ENCODE measurements at regions not wholly inside any gene's neighbourhood (a gene's known extent, or its start where the extent isn't known, plus 50 kb on each side); places are given as distances from the start of the nearest gene placed in this dataset.

DNA sequence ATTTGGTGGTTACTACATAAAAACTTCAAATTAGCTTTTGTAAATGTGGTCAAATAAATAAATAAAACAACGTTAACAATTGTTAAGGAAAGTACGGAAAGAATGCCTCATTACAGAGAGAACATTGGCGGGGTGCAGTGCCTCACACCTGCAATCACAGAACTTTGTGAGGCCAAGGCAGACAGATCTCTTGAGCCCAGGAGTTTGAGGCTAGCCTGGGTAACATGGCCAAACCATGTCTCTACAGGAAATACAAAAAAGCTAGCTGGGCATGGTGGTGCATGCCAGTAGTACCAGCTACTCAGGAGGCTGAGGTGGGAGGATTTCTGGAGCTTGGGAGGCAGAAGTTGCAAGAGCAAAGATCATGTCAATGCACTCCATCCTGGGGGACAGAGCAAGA lies 59.4 kb upstream of the VPREB1 start:
- TF ChIP-seq, protein P1, sequence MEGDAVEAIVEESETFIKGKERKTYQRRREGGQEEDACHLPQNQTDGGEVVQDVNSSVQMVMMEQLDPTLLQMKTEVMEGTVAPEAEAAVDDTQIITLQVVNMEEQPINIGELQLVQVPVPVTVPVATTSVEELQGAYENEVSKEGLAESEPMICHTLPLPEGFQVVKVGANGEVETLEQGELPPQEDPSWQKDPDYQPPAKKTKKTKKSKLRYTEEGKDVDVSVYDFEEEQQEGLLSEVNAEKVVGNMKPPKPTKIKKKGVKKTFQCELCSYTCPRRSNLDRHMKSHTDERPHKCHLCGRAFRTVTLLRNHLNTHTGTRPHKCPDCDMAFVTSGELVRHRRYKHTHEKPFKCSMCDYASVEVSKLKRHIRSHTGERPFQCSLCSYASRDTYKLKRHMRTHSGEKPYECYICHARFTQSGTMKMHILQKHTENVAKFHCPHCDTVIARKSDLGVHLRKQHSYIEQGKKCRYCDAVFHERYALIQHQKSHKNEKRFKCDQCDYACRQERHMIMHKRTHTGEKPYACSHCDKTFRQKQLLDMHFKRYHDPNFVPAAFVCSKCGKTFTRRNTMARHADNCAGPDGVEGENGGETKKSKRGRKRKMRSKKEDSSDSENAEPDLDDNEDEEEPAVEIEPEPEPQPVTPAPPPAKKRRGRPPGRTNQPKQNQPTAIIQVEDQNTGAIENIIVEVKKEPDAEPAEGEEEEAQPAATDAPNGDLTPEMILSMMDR (IDR thresholded peaks at IDR 0.05), result no peak
- Histone ChIP-seq H3K4me1 (no peaks in the 10 kb centered on the region), H3K27ac (no peak overlapping the region), H3K9me3 (no peaks in the 10 kb centered on the region), H3K4me3 (no peak overlapping the region), H3K36me3 (no peaks in the 10 kb centered on the region), H3K27me3 (ENCODE audit: low read depth) (peaks cover 4% of the 10 kb centered on the region)
- ATAC-seq (no peak), DNase-seq (no peak)
- intact Hi-C loops (cut with DNase I), result no loop called here

DNA sequence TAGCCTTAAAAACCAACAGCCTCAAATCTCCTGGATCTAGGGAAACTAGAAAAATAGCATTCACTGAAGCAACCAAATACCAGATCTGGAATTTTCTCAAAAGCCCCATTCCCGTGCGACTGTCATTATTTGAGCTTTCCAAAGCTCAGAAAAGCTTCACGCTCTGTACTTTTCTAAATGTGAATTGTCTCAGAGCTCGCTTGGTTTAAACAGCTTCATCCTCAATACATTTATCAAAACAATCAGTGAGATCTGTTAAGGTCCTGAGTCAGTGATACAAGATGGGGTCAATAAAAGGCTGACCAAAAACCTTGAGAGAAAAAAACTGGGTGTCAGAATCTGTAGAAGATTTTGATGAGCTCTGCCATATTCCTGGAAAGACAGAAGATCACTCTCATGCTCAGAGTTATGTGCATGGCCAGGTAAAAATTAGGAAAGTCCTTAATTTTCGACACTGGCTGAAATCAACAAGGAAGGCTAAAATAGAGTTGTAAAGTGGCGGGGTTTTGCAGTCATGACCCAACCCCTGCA lies 60.2 kb upstream of the VPREB1 start:
- H3K9me3 ChIP-seq, result no peaks in the 10 kb centered on the region
- H3K36me3 ChIP-seq, result no peaks in the 10 kb centered on the region
- intact Hi-C loops (cut with DNase I), result no loop called here
- TF ChIP-seq, protein P1 (IDR thresholded peaks at IDR 0.05), result no peak
- H3K27me3 ChIP-seq (ENCODE audit: low read depth), result peaks cover 12% of the 10 kb centered on the region
- DNase-seq (no peak), ATAC-seq (no peak)
- H3K4me3 ChIP-seq, result no peak overlapping the region
- no peaks in the 10 kb centered on the region for H3K4me1 ChIP-seq
- H3K27ac ChIP-seq, result no peak overlapping the region

DNA sequence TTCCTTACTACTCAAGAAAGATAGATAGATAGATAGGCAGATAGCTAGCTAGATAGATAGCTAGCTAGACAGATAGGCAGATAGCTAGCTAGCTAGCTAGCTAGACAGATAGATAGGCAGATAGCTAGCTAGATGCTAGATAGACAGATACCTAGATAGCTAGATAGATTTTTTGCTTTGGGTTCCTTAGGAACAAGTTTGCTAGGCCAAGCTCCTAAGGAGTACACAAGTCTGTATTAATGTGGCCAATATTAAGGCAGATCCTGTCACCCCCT lies 61.7 kb upstream of the VPREB1 start:
- Histone ChIP-seq H3K36me3 (no peaks in the 10 kb centered on the region), H3K27me3 (ENCODE audit: low read depth) (peaks cover 15% of the 10 kb centered on the region), H3K9me3 (no peaks in the 10 kb centered on the region), H3K27ac (no peak overlapping the region), H3K4me3 (no peak overlapping the region), H3K4me1 (no peaks in the 10 kb centered on the region)
- ATAC-seq (no peak), DNase-seq (no peak)
- TF ChIP-seq, protein P1 (IDR thresholded peaks at IDR 0.05), result no peak
- intact Hi-C loops (cut with DNase I), result no loop called here

DNA sequence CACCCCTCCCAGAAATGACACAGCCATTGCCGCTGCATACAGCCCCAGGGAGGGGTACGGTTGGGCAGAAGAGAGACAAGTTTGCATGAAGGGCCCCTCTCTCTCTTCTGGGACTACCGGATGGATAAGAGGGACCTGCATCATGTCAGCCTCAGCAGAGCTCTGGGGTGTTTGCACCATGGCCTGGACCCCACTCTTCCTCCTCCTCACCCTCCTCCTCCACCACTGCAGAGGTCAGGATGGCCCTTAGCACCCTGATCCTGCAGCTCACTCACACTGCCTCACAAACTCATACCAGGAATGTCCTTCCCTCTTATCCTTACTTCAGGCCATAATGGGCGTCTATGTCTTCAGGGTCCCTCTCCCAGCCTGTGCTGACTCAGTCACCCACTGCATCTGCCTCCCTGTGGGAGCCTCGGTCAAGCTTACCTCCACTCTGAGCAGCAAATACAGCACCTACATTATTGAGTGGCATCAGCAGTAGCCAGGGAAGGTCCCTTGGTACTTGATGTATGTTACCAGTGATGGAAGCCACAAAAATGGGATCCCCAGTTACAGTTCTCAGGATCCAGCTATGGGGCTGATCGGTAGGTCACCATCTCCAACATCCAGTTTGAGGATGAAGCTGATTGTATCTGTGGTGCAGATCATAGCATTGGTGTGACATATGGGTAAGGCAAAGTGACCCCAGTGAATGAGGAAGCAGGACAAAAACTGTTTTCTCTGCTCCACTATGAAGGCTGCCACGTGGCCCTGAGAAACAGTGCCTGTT lies 62.2 kb upstream of the VPREB1 start:
- H3K27me3 ChIP-seq (ENCODE audit: low read depth), result peaks cover 15% of the 10 kb centered on the region
- intact Hi-C loops (cut with DNase I), result no loop called here
- no peaks in the 10 kb centered on the region for H3K4me1 ChIP-seq
- no peak overlapping the region for H3K27ac ChIP-seq
- ATAC-seq (no peak), DNase-seq (no peak)
- H3K9me3 ChIP-seq, result no peaks in the 10 kb centered on the region
- TF ChIP-seq, protein P1 (IDR thresholded peaks at IDR 0.05), result no peak
- H3K4me3 ChIP-seq, result no peak overlapping the region
- H3K36me3 ChIP-seq, result no peaks in the 10 kb centered on the region

DNA sequence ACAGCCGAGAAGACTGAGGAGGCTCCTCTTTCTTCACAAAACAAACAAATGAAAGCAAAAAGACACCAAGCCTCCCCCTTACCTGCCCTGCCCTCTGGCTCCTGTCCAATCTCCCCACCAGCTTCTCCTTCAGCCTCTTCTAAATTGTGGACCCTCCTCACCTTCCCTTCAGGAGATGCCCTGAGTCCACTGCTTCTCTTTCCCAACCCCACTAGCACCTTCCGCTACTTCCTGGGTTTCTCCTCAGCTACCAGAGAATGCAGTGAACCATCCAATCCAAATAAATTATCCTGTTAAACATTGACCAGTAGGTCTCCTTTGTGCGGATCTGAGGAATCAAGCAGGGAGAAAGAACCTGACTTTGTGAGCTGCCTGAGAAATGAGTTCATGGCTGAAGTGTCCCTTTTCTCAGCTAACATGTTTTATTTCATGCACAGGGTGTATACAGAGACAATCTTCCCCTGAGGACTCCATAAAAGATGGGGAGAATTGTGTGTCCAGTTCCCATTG lies 63.2 kb upstream of the VPREB1 start:
- Histone ChIP-seq H3K27me3 (ENCODE audit: low read depth) (peaks cover 15% of the 10 kb centered on the region), H3K9me3 (no peaks in the 10 kb centered on the region), H3K4me3 (no peak overlapping the region), H3K27ac (no peak overlapping the region), H3K4me1 (no peaks in the 10 kb centered on the region), H3K36me3 (no peaks in the 10 kb centered on the region)
- TF ChIP-seq, protein P1 (IDR thresholded peaks at IDR 0.05), result no peak
- DNase-seq, result no peak
- intact Hi-C loops (cut with DNase I), result no loop called here
- no peak for ATAC-seq
